Trophoblast cell (in vitro differentiated cells and primary cell): ENCODE measurements at regions not wholly inside any gene's neighbourhood (a gene's known extent, or its start where the extent isn't known, plus 50 kb on each side); places are given as distances from the start of the nearest gene placed in this dataset.
A peak's percentile ranks its signal among the peaks of the same experiment; 100 is the strongest.

Experiments used
- DNase-seq, 2 donors: peaks; one replicate each; pipeline ENCODE4 v3.0.0-alpha.2; 2016
- H2AFZ ChIP-seq: 2 replicates; pipeline ENCODE4 v1.6.1; 2013; ENCODE audit warnings: low read length, moderate library complexity, mild to moderate bottlenecking; ENCODE audit not compliant: insufficient read depth, poor library complexity
- H2AK5ac ChIP-seq: 2 replicates; pipeline ENCODE4 v1.6.1; 2013; ENCODE audit warnings: mild to moderate bottlenecking, low read length
- H2BK120ac ChIP-seq: 2 replicates; pipeline ENCODE4 v1.6.1; 2013; ENCODE audit warnings: low read length, mild to moderate bottlenecking, moderate library complexity; ENCODE audit not compliant: insufficient read depth, poor library complexity
- H2BK12ac ChIP-seq: 2 replicates; pipeline ENCODE4 v1.6.1; 2013; ENCODE audit warnings: mild to moderate bottlenecking, low read length, moderate library complexity
- H2BK5ac ChIP-seq: 2 replicates; pipeline ENCODE4 v1.6.1; 2013; ENCODE audit warnings: low read length, low read depth, moderate library complexity, mild to moderate bottlenecking; ENCODE audit not compliant: poor library complexity
- H3K14ac ChIP-seq: 2 replicates; pipeline ENCODE4 v1.6.1; 2013; ENCODE audit warnings: mild to moderate bottlenecking, low read length
- H3K18ac ChIP-seq: 2 replicates; pipeline ENCODE4 v1.6.1; 2013; ENCODE audit warnings: mild to moderate bottlenecking, low read length
- H3K23ac ChIP-seq: 2 replicates; pipeline ENCODE4 v1.6.1; 2013; ENCODE audit warnings: low read length
- H3K27ac ChIP-seq: 2 replicates; pipeline ENCODE4 v1.5.1; 2013; ENCODE audit warnings: low read depth, mild to moderate bottlenecking, inconsistent platforms, low read length, moderate library complexity
- H3K27me3 ChIP-seq: 2 replicates; pipeline ENCODE4 v1.6.1; 2013; ENCODE audit warnings: inconsistent platforms, mild to moderate bottlenecking, low read length, moderate library complexity; ENCODE audit not compliant: insufficient read depth
- H3K36me3 ChIP-seq, 2 experiments: 1 replicate in 1 of 2; 2 replicates in 1 of 2; pipeline ENCODE4 v1.6.1; 2013; ENCODE audit warnings: low read length in 2 of 2, mild to moderate bottlenecking in 2 of 2, moderate library complexity in 1 of 2; ENCODE audit not compliant: insufficient read depth in 2 of 2, control insufficient read depth in 1 of 2
- H3K4ac ChIP-seq: 2 replicates; pipeline ENCODE4 v1.6.1; 2013; ENCODE audit warnings: low read depth, mild to moderate bottlenecking, low read length, moderate library complexity
- H3K4me1 ChIP-seq, 2 experiments: 1 replicate in 1 of 2; 2 replicates in 1 of 2; pipeline ENCODE4 v1.6.1; 2013; ENCODE audit warnings: low read length in 2 of 2, mild to moderate bottlenecking in 2 of 2, moderate library complexity in 1 of 2; ENCODE audit not compliant: insufficient read depth in 2 of 2, control insufficient read depth in 1 of 2
- H3K4me2 ChIP-seq: 2 replicates; pipeline ENCODE4 v1.6.1; 2013; ENCODE audit warnings: inconsistent platforms, mild to moderate bottlenecking, low read length, moderate library complexity
- H3K4me3 ChIP-seq: 2 replicates; pipeline ENCODE4 v1.5.1; 2013; ENCODE audit warnings: mild to moderate bottlenecking, low read depth, low read length, inconsistent platforms
- H3K79me1 ChIP-seq: one replicate; pipeline ENCODE4 v1.6.1; 2013; ENCODE audit warnings: low read length
- H3K79me2 ChIP-seq: 2 replicates; pipeline ENCODE4 v1.6.1; 2013; ENCODE audit warnings: low read length, mild to moderate bottlenecking; ENCODE audit not compliant: control insufficient read depth, insufficient read depth, poor library complexity
- H3K9ac ChIP-seq: 2 replicates; pipeline ENCODE4 v1.6.1; 2013; ENCODE audit warnings: mild to moderate bottlenecking, low read length
- H3K9me3 ChIP-seq: 2 replicates; pipeline ENCODE4 v1.6.1; 2013; ENCODE audit warnings: low read depth, mild to moderate bottlenecking, control low read depth, inconsistent platforms, low read length; ENCODE audit not compliant: insufficient read depth
- H4K12ac ChIP-seq: 2 replicates; pipeline ENCODE4 v1.6.1; 2013; ENCODE audit warnings: low read depth, mild to moderate bottlenecking, low read length, moderate library complexity
- H4K8ac ChIP-seq: 2 replicates; pipeline ENCODE4 v1.6.1; 2013; ENCODE audit warnings: low read depth, mild to moderate bottlenecking, low read length, moderate library complexity
- H4K91ac ChIP-seq: one replicate; pipeline ENCODE4 v1.6.1; 2013; ENCODE audit warnings: low read depth, mild to moderate bottlenecking, low read length, moderate library complexity
- WGBS: extraction: QIAGEN DNeasy Blood & Tissue Kit; methylation state at CpG from one replicate; pipeline ENCODE4 v1.1.7; 2013; ENCODE audit warnings: missing lambda C conversion rate; ENCODE audit not compliant: insufficient read length, insufficient coverage; ENCODE audit errors: extremely low coverage; 5-methylcytosine and 5-hydroxymethylcytosine counted together

- WGBS: no CpG with 5 or more reads among the region's 10 CpGs
- Histone ChIP-seq H2BK12ac (no peak overlapping the region), H3K4ac (no peak overlapping the region), H2BK120ac (no peak overlapping the region), H3K79me2 (no peaks in the 10 kb centered on the region), H3K27me3 (no peaks in the 10 kb centered on the region), H4K8ac (no peak overlapping the region), H3K4me2 (no peak overlapping the region), H3K9me3 (peaks cover 6% of the 10 kb centered on the region), H3K23ac (no peak overlapping the region), H3K14ac (no peak overlapping the region), H3K9ac (no peak overlapping the region), H3K79me1 (no peaks in the 10 kb centered on the region), H3K18ac (no peak overlapping the region), H3K4me3 (no peak overlapping the region), H3K36me3 (no peaks in the 10 kb centered on the region), H4K91ac (no peak overlapping the region), H3K4me1 (peaks cover 0 to 3% of the 10 kb centered on the region in 2 experiments), H4K12ac (no peak overlapping the region), H2AFZ (no peak overlapping the region), H2AK5ac (no peak overlapping the region), H3K27ac (no peak overlapping the region), H2BK5ac (no peak overlapping the region)
- DNase-seq: no peak
Measured at GRCh38 chr10:78686444-78687060, 382.2 kb upstream of the ZMIZ1 start.

DNA sequence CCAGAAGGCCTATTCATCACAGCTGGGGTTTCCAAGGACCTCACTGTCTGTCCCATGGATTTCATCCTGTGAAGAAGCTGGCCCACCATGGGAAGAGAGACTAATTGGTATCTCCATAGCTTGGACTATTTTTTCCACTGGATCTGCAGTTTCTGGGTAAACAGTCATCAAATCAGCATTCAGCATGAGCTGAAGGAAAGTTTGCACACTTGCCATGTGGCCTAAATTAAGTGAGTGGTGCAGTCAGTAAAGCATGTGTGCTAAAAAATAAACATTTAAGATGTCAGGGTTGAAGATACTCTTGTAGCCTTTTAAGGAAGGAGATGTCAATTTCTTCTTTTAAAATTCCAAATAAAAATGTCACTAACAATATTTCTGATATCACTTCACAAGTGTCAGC is 381.1 kb upstream of the ZMIZ1 start:
- Histone ChIP-seq H2AK5ac (no peak overlapping the region), H3K79me1 (no peaks in the 10 kb centered on the region), H3K4me2 (no peak overlapping the region), H4K91ac (no peak overlapping the region), H4K12ac (no peak overlapping the region), H3K23ac (no peak overlapping the region), H3K4me1 (peaks cover 0 to 6% of the 10 kb centered on the region in 2 experiments), H2BK120ac (no peak overlapping the region), H3K14ac (no peak overlapping the region), H2BK12ac (no peak overlapping the region), H2BK5ac (no peak overlapping the region), H3K9me3 (peaks cover 2% of the 10 kb centered on the region), H3K18ac (no peak overlapping the region), H3K27me3 (no peaks in the 10 kb centered on the region), H4K8ac (no peak overlapping the region), H3K27ac (no peak overlapping the region), H3K36me3 (no peaks in the 10 kb centered on the region), H3K9ac (no peak overlapping the region), H2AFZ (no peak overlapping the region), H3K79me2 (no peaks in the 10 kb centered on the region), H3K4me3 (no peak overlapping the region), H3K4ac (no peak overlapping the region)
- no peak for DNase-seq

- no peak overlapping the region for H4K8ac ChIP-seq
- no peak overlapping the region for H3K4me2 ChIP-seq
- H3K4me1 ChIP-seq: peaks cover 0 to 6% of the 10 kb centered on the region in 2 experiments
- H3K4me3 ChIP-seq: no peak overlapping the region
- no peak overlapping the region for H3K4ac ChIP-seq
- no peaks in the 10 kb centered on the region for H3K27me3 ChIP-seq
- no peak overlapping the region for H2AK5ac ChIP-seq
- WGBS: no CpG with 5 or more reads among the region's 6 CpGs
- H3K36me3 ChIP-seq: no peaks in the 10 kb centered on the region
- H3K9me3 ChIP-seq: peaks cover 2% of the 10 kb centered on the region
- no peaks in the 10 kb centered on the region for H3K79me1 ChIP-seq
- no peak overlapping the region for H3K27ac ChIP-seq
- no peak overlapping the region for H2BK5ac ChIP-seq
- H2AFZ ChIP-seq: no peak overlapping the region
- no peak for DNase-seq
- no peak overlapping the region for H4K12ac ChIP-seq
- no peak overlapping the region for H3K14ac ChIP-seq
- H3K79me2 ChIP-seq: no peaks in the 10 kb centered on the region
- no peak overlapping the region for H2BK12ac ChIP-seq
- no peak overlapping the region for H3K18ac ChIP-seq
- no peak overlapping the region for H4K91ac ChIP-seq
- no peak overlapping the region for H3K23ac ChIP-seq
- no peak overlapping the region for H2BK120ac ChIP-seq
- H3K9ac ChIP-seq: no peak overlapping the region
Measured at GRCh38 chr10:78688230-78688900, 380.4 kb upstream of the ZMIZ1 start.

DNA sequence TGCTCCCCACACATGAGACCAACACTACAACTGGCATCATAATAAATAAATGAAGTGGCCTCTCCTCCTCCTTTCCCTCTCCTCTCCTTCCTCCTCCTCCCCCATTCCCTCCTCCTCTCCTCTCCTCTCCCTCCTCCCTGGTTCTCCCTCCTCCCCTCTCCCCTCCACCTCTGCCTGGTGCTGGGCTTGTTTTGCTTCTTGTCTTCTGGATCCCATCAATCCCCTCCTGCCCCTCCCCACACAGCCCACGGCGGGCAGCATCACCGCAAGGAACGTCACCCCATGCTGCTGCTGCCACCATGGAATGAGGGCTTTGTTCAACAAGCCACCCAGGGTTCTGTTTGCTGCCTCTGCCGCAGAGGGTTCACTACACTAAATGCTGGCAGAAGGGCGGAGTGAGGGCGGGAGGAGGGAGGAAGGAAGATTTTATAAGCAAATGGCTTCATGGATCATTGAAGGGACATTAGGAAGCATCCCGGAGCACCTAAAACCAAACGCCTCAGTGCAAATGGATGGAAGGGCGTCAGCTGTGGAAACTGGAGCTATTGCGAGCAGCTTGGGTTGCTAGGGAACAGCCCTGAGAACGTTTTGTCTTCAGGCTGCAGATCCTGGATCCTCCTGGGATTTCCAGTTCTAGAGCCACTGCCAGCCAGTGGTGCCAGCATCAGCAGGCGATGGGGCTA is 379.7 kb upstream of the ZMIZ1 start:
- H3K4ac ChIP-seq: no peak overlapping the region
- H4K8ac ChIP-seq: no peak overlapping the region
- H2BK12ac ChIP-seq: no peak overlapping the region
- H3K14ac ChIP-seq: no peak overlapping the region
- H3K4me1 ChIP-seq: peaks cover 0 to 6% of the 10 kb centered on the region in 2 experiments
- H3K23ac ChIP-seq: no peak overlapping the region
- no peak overlapping the region for H4K12ac ChIP-seq
- no peaks in the 10 kb centered on the region for H3K79me2 ChIP-seq
- H3K18ac ChIP-seq: no peak overlapping the region
- peak overlapping the region; percentile 28 for H3K4me3 ChIP-seq
- no peaks in the 10 kb centered on the region for H3K79me1 ChIP-seq
- no peak for DNase-seq
- H3K9me3 ChIP-seq: peaks cover 2% of the 10 kb centered on the region
- H4K91ac ChIP-seq: no peak overlapping the region
- no peak overlapping the region for H2BK120ac ChIP-seq
- H2BK5ac ChIP-seq: no peak overlapping the region
- H3K36me3 ChIP-seq: no peaks in the 10 kb centered on the region
- no peaks in the 10 kb centered on the region for H3K27me3 ChIP-seq
- H3K27ac ChIP-seq: no peak overlapping the region
- H3K9ac ChIP-seq: no peak overlapping the region
- no CpG with 5 or more reads among the region's 13 CpGs for WGBS
- no peak overlapping the region for H2AK5ac ChIP-seq
- H3K4me2 ChIP-seq: no peak overlapping the region
- H2AFZ ChIP-seq: no peak overlapping the region
